H9 (cell line): ENCODE measurements at regions not wholly inside any gene's neighbourhood (a gene's known extent, or its start where the extent isn't known, plus 50 kb on each side); places are given as distances from the start of the nearest gene placed in this dataset.

Source experiments
- DNase-seq: peaks from one replicate; pipeline ENCODE4 v3.0.0-alpha.2; 2017
- H2AFZ ChIP-seq: one replicate; pipeline ENCODE4 v1.6.1; 2013; ENCODE audit warnings: mild to moderate bottlenecking, low read length, control low read depth, moderate library complexity
- H2AK5ac ChIP-seq: 2 replicates; pipeline ENCODE4 v1.6.1; 2013; ENCODE audit warnings: low read length, control low read depth, mixed read lengths; ENCODE audit not compliant: insufficient read length
- H2BK120ac ChIP-seq: one replicate; pipeline ENCODE4 v1.6.1; 2013; ENCODE audit warnings: low read depth, mild to moderate bottlenecking, low read length, control low read depth, inconsistent platforms; ENCODE audit not compliant: poor library complexity, severe bottlenecking
- H2BK12ac ChIP-seq: 2 replicates; pipeline ENCODE4 v1.6.1; 2013; ENCODE audit warnings: low read length, control low read depth, mixed read lengths, low read depth; ENCODE audit not compliant: insufficient read length
- H2BK15ac ChIP-seq: 2 replicates; pipeline ENCODE4 v1.6.1; 2013; ENCODE audit warnings: low read depth, low read length, control low read depth
- H2BK20ac ChIP-seq: one replicate; pipeline ENCODE4 v1.6.1; 2013; ENCODE audit warnings: low read depth, mild to moderate bottlenecking, low read length, control low read depth, inconsistent platforms; ENCODE audit not compliant: poor library complexity, severe bottlenecking
- H2BK5ac ChIP-seq: 2 replicates; pipeline ENCODE4 v1.6.1; 2013; ENCODE audit warnings: low read length, control low read depth, mixed read lengths; ENCODE audit not compliant: insufficient read length
- H3K14ac ChIP-seq: 2 replicates; pipeline ENCODE4 v1.6.1; 2013; ENCODE audit warnings: low read length, control low read depth; ENCODE audit not compliant: insufficient read depth
- H3K18ac ChIP-seq: 2 replicates; pipeline ENCODE4 v1.6.1; 2013; ENCODE audit warnings: low read depth, mild to moderate bottlenecking, mixed read lengths, low read length, control low read depth; ENCODE audit not compliant: insufficient read length
- H3K23ac ChIP-seq: 2 replicates; pipeline ENCODE4 v1.6.1; 2013; ENCODE audit warnings: low read length, control low read depth, mixed read lengths, low read depth; ENCODE audit not compliant: insufficient read length
- H3K23me2 ChIP-seq: 2 replicates; pipeline ENCODE4 v1.6.1; 2013; ENCODE audit warnings: low read depth, mild to moderate bottlenecking, mixed read lengths, low read length, control low read depth; ENCODE audit not compliant: insufficient read length, poor library complexity, severe bottlenecking
- H3K27ac ChIP-seq: 2 replicates; pipeline ENCODE4 v1.5.1; 2013; ENCODE audit warnings: low read length, control low read depth, mixed read lengths, low read depth; ENCODE audit not compliant: insufficient read length
- H3K27me3 ChIP-seq: 2 replicates; pipeline ENCODE4 v1.6.1; 2013; ENCODE audit warnings: low read length, control low read depth, inconsistent platforms; ENCODE audit not compliant: insufficient read depth
- H3K4ac ChIP-seq: 2 replicates; pipeline ENCODE4 v1.6.1; 2013; ENCODE audit warnings: low read depth, mild to moderate bottlenecking, control low read depth, inconsistent platforms, low read length, moderate library complexity
- H3K4me1 ChIP-seq: 2 replicates; pipeline ENCODE4 v1.6.1; 2013; ENCODE audit warnings: low read length, control low read depth, inconsistent platforms; ENCODE audit not compliant: insufficient read depth
- H3K4me2 ChIP-seq: 2 replicates; pipeline ENCODE4 v1.6.1; 2013; ENCODE audit warnings: low read length, control low read depth, mixed read lengths; ENCODE audit not compliant: insufficient read length, insufficient read depth
- H3K56ac ChIP-seq: 2 replicates; pipeline ENCODE4 v1.6.1; 2013; ENCODE audit warnings: low read depth, mild to moderate bottlenecking, mixed read lengths, low read length, control low read depth; ENCODE audit not compliant: insufficient read length
- H3K79me1 ChIP-seq: 2 replicates; pipeline ENCODE4 v1.6.1; 2013; ENCODE audit warnings: low read depth, mild to moderate bottlenecking, moderate library complexity, low read length, control low read depth, inconsistent platforms; ENCODE audit not compliant: insufficient read depth, poor library complexity, severe bottlenecking
- H3K79me2 ChIP-seq: 2 replicates; pipeline ENCODE4 v1.6.1; 2013; ENCODE audit warnings: low read length, control low read depth, inconsistent platforms; ENCODE audit not compliant: insufficient read depth
- H3K9ac ChIP-seq: 2 replicates; pipeline ENCODE4 v1.6.1; 2013; ENCODE audit warnings: low read length, control low read depth, mixed read lengths; ENCODE audit not compliant: insufficient read length; ENCODE audit errors: extremely low read depth
- H3K9me3 ChIP-seq: one replicate; pipeline ENCODE4 v1.6.1; 2013; ENCODE audit warnings: low read depth, low read length, inconsistent platforms; ENCODE audit not compliant: control insufficient read depth
- H3T11ph ChIP-seq: one replicate; pipeline ENCODE4 v1.6.1; 2013; ENCODE audit warnings: mild to moderate bottlenecking, low read length, control low read depth, inconsistent platforms
- H4K20me1 ChIP-seq: one replicate; pipeline ENCODE4 v1.6.1; 2013; ENCODE audit not compliant: control insufficient read depth, insufficient read length, insufficient read depth
- H4K5ac ChIP-seq: 2 replicates; pipeline ENCODE4 v1.6.1; 2013; ENCODE audit warnings: low read depth, mild to moderate bottlenecking, mixed read lengths, low read length, control low read depth; ENCODE audit not compliant: insufficient read length
- H4K8ac ChIP-seq: replicated peaks from 2 replicates; pipeline ENCODE4 v1.6.1; 2013; ENCODE audit warnings: low read length, control low read depth, mixed read lengths, low read depth; ENCODE audit not compliant: insufficient read length
- H4K91ac ChIP-seq: 2 replicates; pipeline ENCODE4 v1.6.1; 2013; ENCODE audit warnings: low read depth, mild to moderate bottlenecking, moderate library complexity, mixed read lengths, low read length, control low read depth; ENCODE audit not compliant: insufficient read length
- H3K27ac Mint-ChIP-seq, 3 experiments: 2 replicates in 2 of 3; 3 replicates in 1 of 3; pipeline ENCODE4 v1.8.0; 2020 to 2021; ENCODE audit warnings: mixed read lengths in 3 of 3, mild to moderate bottlenecking in 1 of 3, moderate library complexity in 1 of 3
- H3K27me3 Mint-ChIP-seq: 2 replicates; pipeline ENCODE4 v1.8.0; 2021; ENCODE audit warnings: low read depth, mild to moderate bottlenecking, moderate library complexity, mixed read lengths
- H3K36me3 Mint-ChIP-seq, 3 experiments: 2 replicates in 2 of 3; 3 replicates in 1 of 3; pipeline ENCODE4 v1.8.0; 2020 to 2021; ENCODE audit warnings: low read depth in 3 of 3, mixed read lengths in 3 of 3; ENCODE audit not compliant: insufficient read depth in 1 of 3
- H3K4me1 Mint-ChIP-seq, 2 experiments: 2 replicates each; pipeline ENCODE4 v1.8.0; 2020; ENCODE audit warnings: mixed read lengths in 2 of 2
- H3K4me3 Mint-ChIP-seq, 2 experiments: 2 replicates in 1 of 2; 3 replicates in 1 of 2; pipeline ENCODE4 v1.8.0; 2020 to 2021; ENCODE audit warnings: mild to moderate bottlenecking in 2 of 2, mixed read lengths in 2 of 2, moderate library complexity in 1 of 2
- H3K9me3 Mint-ChIP-seq, 2 experiments: 2 replicates in 1 of 2; 3 replicates in 1 of 2; pipeline ENCODE4 v1.8.0; 2020; ENCODE audit warnings: mild to moderate bottlenecking in 2 of 2, mixed read lengths in 2 of 2, moderate library complexity in 1 of 2
- CTCF ChIP-seq: fragments of 200-600 bp; sonication (generic); conservative IDR thresholded peaks from 3 replicates; pipeline ENCODE4 v1.8.0; 2021; ENCODE audit warnings: antibody characterized with exemption, mild to moderate bottlenecking
- WGBS: extraction: QIAGEN DNeasy Blood & Tissue Kit; methylation state at CpG from one replicate; pipeline ENCODE4 v1.1.7; 2013; ENCODE audit warnings: missing lambda C conversion rate, low lambda C conversion rate, mixed read lengths; ENCODE audit not compliant: insufficient read length; ENCODE audit errors: extremely low coverage; 5-methylcytosine and 5-hydroxymethylcytosine counted together

- Histone ChIP-seq H3K14ac (no peak overlapping the region), H4K8ac (no peak overlapping the region), H3T11ph (no peak overlapping the region), H3K79me2 (no peaks in the 10 kb centered on the region), H2BK15ac (no peak overlapping the region), H3K9me3 (no peaks in the 10 kb centered on the region), H3K27me3 (no peaks in the 10 kb centered on the region), H4K20me1 (no peaks in the 10 kb centered on the region), H3K4me1 (no peaks in the 10 kb centered on the region), H2BK120ac (no peak overlapping the region), H2AK5ac (no peak overlapping the region), H2BK5ac (no peak overlapping the region), H4K5ac (no peak overlapping the region), H3K4me2 (no peak overlapping the region), H2BK20ac (no peak overlapping the region), H3K27ac (no peak overlapping the region), H3K18ac (no peak overlapping the region), H4K91ac (no peak overlapping the region), H2AFZ (no peak overlapping the region), H3K4ac (no peak overlapping the region), H3K56ac (no peak overlapping the region), H3K23ac (no peak overlapping the region), H3K79me1 (no peaks in the 10 kb centered on the region), H3K23me2 (no peaks in the 10 kb centered on the region), H3K9ac (no peak overlapping the region), H2BK12ac (no peak overlapping the region)
- H3K36me3 Mint-ChIP-seq: no peaks in the 10 kb centered on the region
- no peak overlapping the region for H3K27ac Mint-ChIP-seq
- WGBS: no CpG with 5 or more reads among the region's 2 CpGs
- H3K27me3 Mint-ChIP-seq: no peaks in the 10 kb centered on the region
- DNase-seq: no peak
- no peak overlapping the region for H3K4me3 Mint-ChIP-seq
- no peak for TF ChIP-seq CTCF
- H3K4me1 Mint-ChIP-seq: peaks cover 0 to 7% of the 10 kb centered on the region in 2 experiments; a peak in 2 of 4 replicates
- H3K9me3 Mint-ChIP-seq: no peaks in the 10 kb centered on the region
Observed at GRCh38 chr3:117261983-117262421, 552.4 kb downstream of the TUSC7 start.
